KMS-11 (cell line): ENCODE measurements at regions not wholly inside any gene's neighbourhood (a gene's known extent, or its start where the extent isn't known, plus 50 kb on each side); places are given as distances from the start of the nearest gene placed in this dataset.
"Not testable (repeated sequence)": the region's sequence is repeated elsewhere in the genome, so short reads cannot be mapped to it uniquely, and the experiment has no call there.

Source experiments
- H2AFZ ChIP-seq: fragments of 200-600 bp; sonication (generic); 2 replicates; pipeline ENCODE4 v1.6.1; 2016; ENCODE audit warnings: antibody characterized with exemption, mixed run types, low read depth
- H3K27ac ChIP-seq: fragments of 200-600 bp; sonication (generic); 2 replicates; pipeline ENCODE4 v1.6.1; 2016; ENCODE audit warnings: mild to moderate bottlenecking, mixed run types
- H3K27me3 ChIP-seq: fragments of 200-600 bp; sonication (generic); 2 replicates; pipeline ENCODE4 v1.6.1; 2017; ENCODE audit warnings: mild to moderate bottlenecking, low read depth, mixed run types, moderate library complexity; ENCODE audit not compliant: insufficient read depth
- H3K36me3 ChIP-seq: fragments of 200-600 bp; sonication (generic); 2 replicates; pipeline ENCODE4 v1.6.1; 2017; ENCODE audit warnings: mild to moderate bottlenecking, mixed run types; ENCODE audit not compliant: insufficient read depth
- H3K4me1 ChIP-seq: fragments of 200-600 bp; sonication (generic); 2 replicates; pipeline ENCODE4 v1.6.1; 2016; ENCODE audit warnings: mild to moderate bottlenecking, low read depth, mixed run types; ENCODE audit not compliant: poor library complexity, severe bottlenecking
- H3K4me2 ChIP-seq: fragments of 200-600 bp; sonication (generic); 2 replicates; pipeline ENCODE4 v1.7.0; 2016; ENCODE audit warnings: mild to moderate bottlenecking, mixed run types
- H3K4me3 ChIP-seq: fragments of 200-600 bp; sonication (generic); IDR thresholded peaks from 2 replicates; pipeline ENCODE4 v1.6.1; 2017; ENCODE audit warnings: low read depth, low read length, mixed read lengths; ENCODE audit not compliant: insufficient read depth
- H3K79me2 ChIP-seq: fragments of 200-600 bp; sonication (generic); 2 replicates; pipeline ENCODE4 v1.6.1; 2016; ENCODE audit warnings: low read depth, mixed run types; ENCODE audit not compliant: insufficient read depth
- H3K9ac ChIP-seq: fragments of 200-600 bp; sonication (generic); 2 replicates; pipeline ENCODE4 v1.6.1; 2016; ENCODE audit warnings: mild to moderate bottlenecking, mixed run types
- H4K20me1 ChIP-seq: fragments of 200-600 bp; sonication (generic); 2 replicates; pipeline ENCODE4 v1.6.1; 2016; ENCODE audit warnings: mild to moderate bottlenecking, mixed run types; ENCODE audit not compliant: insufficient read depth
- TF ChIP-seq, protein P1 (sequence below): fragments of 200-600 bp; sonication (generic); conservative IDR thresholded peaks from 2 replicates; pipeline ENCODE4 v1.6.1; 2017; ENCODE audit warnings: low read depth, mild to moderate bottlenecking, antibody characterized with exemption, low read length, moderate library complexity, mixed read lengths

GRCh38 chr12:66753810-66754209, 74.9 kb upstream of the GRIP1 start:
- Histone ChIP-seq H2AFZ (no peak overlapping the region), H3K27ac (no peak overlapping the region), H3K4me1 (peaks cover 17% of the 10 kb centered on the region), H4K20me1 (no peaks in the 10 kb centered on the region), H3K9ac (no peak overlapping the region), H3K79me2 (no peaks in the 10 kb centered on the region), H3K4me3 (no peak overlapping the region), H3K4me2 (no peak overlapping the region), H3K27me3 (no peaks in the 10 kb centered on the region), H3K36me3 (no peaks in the 10 kb centered on the region)
- TF ChIP-seq, protein P1, sequence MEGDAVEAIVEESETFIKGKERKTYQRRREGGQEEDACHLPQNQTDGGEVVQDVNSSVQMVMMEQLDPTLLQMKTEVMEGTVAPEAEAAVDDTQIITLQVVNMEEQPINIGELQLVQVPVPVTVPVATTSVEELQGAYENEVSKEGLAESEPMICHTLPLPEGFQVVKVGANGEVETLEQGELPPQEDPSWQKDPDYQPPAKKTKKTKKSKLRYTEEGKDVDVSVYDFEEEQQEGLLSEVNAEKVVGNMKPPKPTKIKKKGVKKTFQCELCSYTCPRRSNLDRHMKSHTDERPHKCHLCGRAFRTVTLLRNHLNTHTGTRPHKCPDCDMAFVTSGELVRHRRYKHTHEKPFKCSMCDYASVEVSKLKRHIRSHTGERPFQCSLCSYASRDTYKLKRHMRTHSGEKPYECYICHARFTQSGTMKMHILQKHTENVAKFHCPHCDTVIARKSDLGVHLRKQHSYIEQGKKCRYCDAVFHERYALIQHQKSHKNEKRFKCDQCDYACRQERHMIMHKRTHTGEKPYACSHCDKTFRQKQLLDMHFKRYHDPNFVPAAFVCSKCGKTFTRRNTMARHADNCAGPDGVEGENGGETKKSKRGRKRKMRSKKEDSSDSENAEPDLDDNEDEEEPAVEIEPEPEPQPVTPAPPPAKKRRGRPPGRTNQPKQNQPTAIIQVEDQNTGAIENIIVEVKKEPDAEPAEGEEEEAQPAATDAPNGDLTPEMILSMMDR: no peak

DNA sequence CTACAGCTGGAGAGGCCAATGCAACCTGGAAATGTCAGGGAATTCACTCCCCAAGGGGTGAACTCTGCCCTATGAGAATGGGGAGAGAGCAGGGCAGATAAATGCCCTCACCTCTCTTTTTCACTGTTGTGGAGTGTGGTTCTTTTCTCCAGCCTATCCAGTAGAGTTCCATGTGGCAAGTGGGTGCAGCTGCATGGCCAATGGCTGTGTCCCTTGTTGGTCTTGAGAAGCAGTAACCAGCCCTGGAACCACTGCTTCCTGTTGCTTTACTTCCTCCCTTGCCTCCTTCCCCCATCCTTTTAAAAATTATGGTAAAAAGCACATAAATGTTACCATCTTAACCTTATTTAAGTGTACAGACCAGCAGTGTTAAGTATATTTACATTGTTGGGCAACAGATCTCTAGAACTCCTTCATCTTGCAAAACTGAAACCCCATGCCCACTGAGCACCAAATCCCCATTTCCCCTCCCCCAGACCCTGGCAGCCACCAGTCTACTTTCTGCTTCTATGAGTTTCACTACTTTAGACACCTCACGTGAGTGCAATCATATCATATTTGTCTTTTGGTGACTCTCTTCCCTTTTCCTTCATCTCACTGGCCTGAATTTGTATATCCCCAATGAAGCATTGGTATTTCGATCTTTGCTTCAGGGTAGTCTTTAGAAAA, 77.0 kb upstream of the GRIP1 start:
- Histone ChIP-seq H4K20me1 (no peaks in the 10 kb centered on the region), H3K27me3 (no peaks in the 10 kb centered on the region), H3K4me3 (no peak overlapping the region), H3K4me2 (no peak overlapping the region), H3K79me2 (no peaks in the 10 kb centered on the region), H3K36me3 (no peaks in the 10 kb centered on the region), H3K4me1 (peaks cover 17% of the 10 kb centered on the region), H3K27ac (no peak overlapping the region), H2AFZ (no peak overlapping the region), H3K9ac (no peak overlapping the region)
- TF ChIP-seq, protein P1: no peak

DNA sequence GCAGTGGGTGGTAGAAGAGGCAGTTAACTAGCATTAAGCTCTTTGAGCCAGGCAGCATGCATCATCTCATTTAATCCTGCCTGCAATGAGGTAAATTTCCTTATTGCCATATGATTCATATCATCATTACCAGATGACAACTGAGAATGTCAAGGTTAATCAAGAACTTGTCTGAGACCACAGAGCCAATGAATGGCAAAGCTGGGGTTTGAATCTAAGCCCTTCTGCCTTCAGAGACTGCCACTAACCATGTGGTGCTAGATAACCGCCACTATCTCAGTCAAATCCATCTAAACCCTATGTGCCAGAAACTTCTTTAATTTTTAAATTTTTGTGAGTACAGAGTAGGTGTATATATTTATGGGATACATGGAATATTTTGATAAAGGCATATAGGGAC, 77.8 kb upstream of the GRIP1 start:
- Histone ChIP-seq H3K4me2 (no peak overlapping the region), H3K79me2 (no peaks in the 10 kb centered on the region), H3K4me1 (peaks cover 13% of the 10 kb centered on the region), H4K20me1 (no peaks in the 10 kb centered on the region), H3K27ac (no peak overlapping the region), H3K4me3 (no peak overlapping the region), H3K36me3 (no peaks in the 10 kb centered on the region), H3K27me3 (no peaks in the 10 kb centered on the region), H3K9ac (no peak overlapping the region), H2AFZ (no peak overlapping the region)
- TF ChIP-seq, protein P1: no peak

DNA sequence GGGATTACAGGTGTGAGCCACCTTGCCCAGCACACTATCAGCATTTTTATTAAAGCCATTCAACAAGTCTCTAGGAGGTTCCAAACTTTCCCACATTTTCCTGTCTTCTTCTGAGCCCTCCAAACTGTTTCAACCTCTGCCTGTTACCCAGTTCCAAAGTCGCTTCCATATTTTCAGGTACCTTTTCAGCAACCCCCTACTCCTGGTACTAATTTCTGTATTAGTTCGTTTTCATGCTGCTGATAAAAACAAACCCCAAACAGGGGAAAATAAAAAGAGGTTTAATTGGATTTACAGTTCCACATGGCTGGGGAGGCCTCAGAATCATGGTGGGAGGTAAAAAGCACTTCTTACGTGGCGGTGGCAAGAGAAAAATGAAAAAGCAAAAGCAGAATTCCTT, 81.2 kb upstream of the GRIP1 start:
- H3K9ac ChIP-seq, H2AFZ ChIP-seq, H3K27me3 ChIP-seq, H3K4me1 ChIP-seq, H3K27ac ChIP-seq, H3K4me3 ChIP-seq, H4K20me1 ChIP-seq, H3K36me3 ChIP-seq, H3K79me2 ChIP-seq, H3K4me2 ChIP-seq: not testable (repeated sequence)

GRCh38 chr12:66763467-66763866, 84.6 kb upstream of the GRIP1 start:
- Histone ChIP-seq H3K27ac (no peak overlapping the region), H3K4me1 (no peaks in the 10 kb centered on the region), H3K79me2 (no peaks in the 10 kb centered on the region), H2AFZ (no peak overlapping the region), H3K9ac (no peak overlapping the region), H3K27me3 (no peaks in the 10 kb centered on the region), H4K20me1 (no peaks in the 10 kb centered on the region), H3K36me3 (no peaks in the 10 kb centered on the region), H3K4me2 (no peak overlapping the region), H3K4me3 (no peak overlapping the region)
- TF ChIP-seq, protein P1: no peak
